Erythroblast (primary cell): ENCODE measurements at regions not wholly inside any gene's neighbourhood (a gene's known extent, or its start where the extent isn't known, plus 50 kb on each side); places are given as distances from the start of the nearest gene placed in this dataset.

Experiments
- GATA1 ChIP-seq: IDR thresholded peaks from 2 replicates; pipeline ENCODE4 v1.6.1; 2011; ENCODE audit warnings: low read depth, mild to moderate bottlenecking, control low read depth, low read length, moderate library complexity
- POLR2A ChIP-seq: IDR thresholded peaks from 2 replicates; pipeline ENCODE4 v1.6.1; 2011; ENCODE audit warnings: mild to moderate bottlenecking, low read length

- TF ChIP-seq POLR2A = no peak
- no peak for TF ChIP-seq GATA1
Observed at GRCh38 chr15:95860406-95860805, 470.1 kb upstream of the NR2F2 start.
